Germinal center (tissue), 1 donor: ENCODE measurements at regions not wholly inside any gene's neighbourhood (a gene's known extent, or its start where the extent isn't known, plus 50 kb on each side); places are given as distances from the start of the nearest gene placed in this dataset.
"Not testable (repeated sequence)": the region's sequence is repeated elsewhere in the genome, so short reads cannot be mapped to it uniquely, and the experiment has no call there.

Source experiments
- DNase-seq: peaks from one replicate; pipeline ENCODE4 v3.0.0; 2012; ENCODE audit warnings: mixed read lengths, low spot score

DNA sequence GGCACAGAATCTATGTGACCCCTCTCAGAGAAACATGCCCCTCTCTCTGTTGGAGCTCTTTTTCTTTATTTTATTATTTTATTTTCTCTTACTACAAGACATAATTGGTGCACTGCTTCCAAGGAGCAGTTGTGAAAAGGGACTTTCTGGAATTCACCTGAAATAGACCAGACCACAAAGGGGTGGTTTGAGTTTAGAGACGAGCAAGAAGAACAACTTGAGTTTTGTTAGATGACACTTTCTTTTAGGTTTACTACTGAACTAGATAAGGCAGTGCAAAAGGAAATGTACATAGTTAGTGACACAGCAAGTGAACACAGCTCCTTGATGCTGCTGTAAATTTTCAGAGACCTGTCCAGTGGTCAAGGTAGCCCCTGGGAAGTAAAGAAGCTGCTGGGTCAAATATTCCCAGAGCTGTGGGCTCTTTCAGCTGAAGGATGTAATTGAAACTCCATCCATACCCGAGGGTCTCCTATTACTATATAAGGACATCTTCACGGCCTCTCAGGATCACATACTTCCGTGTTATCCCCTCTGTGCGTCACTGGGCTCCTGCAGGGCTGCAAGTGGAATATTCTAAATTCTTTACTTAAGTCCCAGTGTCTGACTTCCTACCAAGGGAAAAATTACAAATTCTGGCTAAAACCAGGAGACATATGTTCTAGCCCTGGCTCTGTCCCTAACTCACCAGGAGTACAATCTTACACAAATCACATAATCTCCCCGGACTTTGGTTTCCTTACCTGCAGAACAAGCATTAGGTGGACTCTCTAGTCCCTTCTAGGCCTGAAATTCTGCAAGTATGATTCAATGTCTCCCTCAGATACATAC is 69.1 kb upstream of the ADTRP start:
- no peak for DNase-seq

DNA sequence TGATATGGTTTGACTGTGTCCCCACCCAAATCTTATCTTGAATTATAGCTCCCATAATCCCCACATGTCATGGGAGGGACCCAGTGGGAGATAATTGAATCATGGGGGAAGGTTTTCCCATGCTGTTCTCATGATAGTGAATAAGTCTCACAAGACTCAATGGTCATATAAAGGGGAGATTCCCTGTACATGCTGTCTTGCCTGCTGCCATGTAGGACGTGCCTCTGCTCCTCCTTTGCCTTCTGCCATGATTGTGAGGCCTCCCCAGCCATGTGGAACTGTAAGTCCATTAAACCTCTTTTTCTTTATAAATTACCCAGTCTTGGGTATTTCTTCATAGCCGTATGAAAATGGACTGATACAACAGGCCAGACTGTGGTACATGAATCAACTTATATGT is 68.5 kb upstream of the ADTRP start:
- DNase-seq: not testable (repeated sequence)

DNA sequence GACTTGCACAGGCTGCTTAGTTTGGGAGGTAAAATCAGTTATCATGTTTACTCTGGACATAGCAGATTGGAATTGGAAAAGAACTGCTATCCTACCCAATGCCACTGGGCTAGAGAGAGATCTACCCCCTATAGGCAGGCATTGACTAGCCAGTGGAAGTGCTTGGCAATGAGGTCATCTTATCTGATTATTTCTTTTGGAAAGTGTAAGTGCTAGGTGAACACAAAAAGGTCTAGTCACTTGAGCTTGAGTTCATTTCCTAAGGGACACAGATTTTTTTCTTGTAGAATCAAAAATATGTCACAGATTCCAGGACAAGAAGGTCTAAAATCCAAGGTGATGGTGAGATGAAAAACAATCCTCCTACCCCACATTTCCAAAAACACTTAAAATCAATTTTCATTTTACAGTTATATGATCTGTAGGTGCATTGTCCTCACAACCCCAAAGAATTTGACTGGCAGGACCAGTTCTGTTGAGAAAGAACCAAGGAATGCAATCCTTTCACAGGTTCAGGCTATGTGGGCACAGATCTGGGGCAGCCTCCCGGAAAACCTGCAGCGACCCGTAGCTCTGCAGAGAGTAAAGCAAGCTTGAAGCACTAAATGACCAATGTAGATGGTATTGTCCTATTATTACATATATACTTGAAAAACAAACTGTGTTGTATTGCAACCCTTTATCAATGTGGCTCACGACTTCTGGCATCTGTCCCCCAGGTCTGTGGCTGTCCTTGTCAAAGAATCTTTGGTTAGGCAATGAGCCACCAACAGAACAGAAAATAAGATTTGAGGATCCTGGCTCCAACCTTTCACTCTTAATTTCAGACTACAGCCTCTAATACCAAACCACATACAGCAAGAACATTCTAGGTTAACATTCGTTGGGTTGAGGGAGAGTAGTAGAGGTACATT is 67.3 kb upstream of the ADTRP start:
- no peak for DNase-seq

DNA sequence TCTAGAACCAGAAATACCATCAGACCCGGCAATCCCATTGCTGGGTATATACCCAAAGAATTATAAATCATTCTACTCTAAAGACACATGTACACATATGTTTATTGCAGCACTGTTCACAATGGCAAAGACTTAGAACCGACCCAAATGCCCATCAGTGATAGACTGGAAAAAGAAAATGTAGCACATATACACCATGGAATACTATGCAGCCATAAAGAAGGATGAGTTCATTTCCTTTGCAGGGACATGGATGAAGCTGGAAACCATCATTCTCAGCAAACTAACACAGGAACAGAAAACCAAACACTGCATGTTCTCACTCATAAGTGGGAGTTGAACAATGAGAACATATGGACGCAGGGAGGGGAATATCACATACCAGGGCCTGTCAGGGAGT is 64.2 kb upstream of the ADTRP start:
- not testable (repeated sequence) for DNase-seq

- no peak for DNase-seq
Observed at GRCh38 chr6:11835065-11835464, 56.5 kb upstream of the ADTRP start.

DNA sequence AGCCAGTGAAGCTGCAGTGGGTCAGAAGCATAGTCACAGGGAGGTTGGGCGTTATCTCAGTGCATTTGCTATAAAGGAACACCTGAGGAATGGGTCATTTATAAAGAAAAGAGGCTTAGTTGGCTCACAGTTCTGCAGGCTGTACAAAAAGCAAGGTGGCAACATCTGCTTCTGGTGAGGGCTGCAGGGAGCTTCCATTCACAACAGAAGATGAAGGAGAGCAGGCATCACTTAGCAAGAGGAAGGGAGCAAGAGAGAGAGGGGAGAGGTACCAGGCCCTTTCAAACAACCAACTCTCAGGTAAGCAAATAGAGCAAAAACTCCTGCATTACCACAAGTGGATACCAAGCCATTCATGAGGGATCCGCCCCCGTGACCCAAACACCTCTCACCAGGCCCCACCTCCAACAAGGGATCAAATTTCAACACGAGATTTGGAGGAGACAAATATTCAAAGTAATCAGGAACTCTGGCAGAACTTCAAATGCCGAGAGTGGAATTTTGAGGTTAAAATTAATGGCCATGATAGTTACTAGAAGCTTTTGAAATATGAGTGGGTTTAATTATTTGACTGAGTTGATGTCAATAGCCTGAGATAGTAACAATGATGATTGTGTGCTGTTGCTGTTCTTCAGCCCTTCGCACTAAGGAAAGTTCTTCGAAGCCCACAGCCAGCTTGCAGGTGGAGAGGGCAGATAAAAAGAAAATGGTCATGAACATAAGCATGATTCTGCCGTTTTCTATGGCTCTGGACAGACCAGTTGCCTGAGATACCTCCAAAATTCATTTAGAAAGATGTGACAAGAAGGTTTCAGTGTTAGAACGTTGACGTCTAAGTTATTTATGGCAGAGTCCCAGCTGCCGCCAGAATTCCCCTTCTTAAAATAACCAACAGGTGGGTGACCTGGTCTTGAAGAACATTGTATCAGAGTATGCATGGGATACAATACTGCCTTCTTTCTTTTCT is 55.3 kb upstream of the ADTRP start:
- DNase-seq: no peak

- no peak for DNase-seq
Observed at GRCh38 chr6:11831653-11832052, 53.0 kb upstream of the ADTRP start.

- DNase-seq: no peak
Observed at GRCh38 chr6:11830520-11830919, 51.9 kb upstream of the ADTRP start.

- DNase-seq: no peak
Observed at GRCh38 chr6:11830105-11830504, 51.5 kb upstream of the ADTRP start.

- peak; percentile 14 for DNase-seq
Observed at GRCh38 chr6:11828262-11828870, 49.8 kb upstream of the ADTRP start.
